Psoas muscle (tissue), 7 donors: ENCODE measurements at regions not wholly inside any gene's neighbourhood (a gene's known extent, or its start where the extent isn't known, plus 50 kb on each side); places are given as distances from the start of the nearest gene placed in this dataset.

ENCODE experiments used
- ATAC-seq, 4 donors: fragments of 200-7000 bp; cut with Tn5 transposase; one replicate each; pipeline ENCODE4 v1.9.1; 2020; ENCODE audit warnings: moderate library complexity in 3 of 4, mild to moderate bottlenecking in 2 of 4
- DNase-seq, 2 donors: peaks; one replicate each; pipeline ENCODE4 v3.0.0-alpha.2; 2020
- H3K27ac ChIP-seq: fragments of 200-600 bp; one replicate; pipeline ENCODE4 v1.8.0; 2022
- H3K27me3 ChIP-seq, 3 donors: fragments of 200-600 bp in 1 of 3; one replicate each; pipeline versions ENCODE4 v1.6.1 to v1.8.0; 2013 to 2022; ENCODE audit warnings: low read length in 2 of 3, mild to moderate bottlenecking in 2 of 3, moderate library complexity in 1 of 3; ENCODE audit not compliant: insufficient read depth in 3 of 3
- H3K36me3 ChIP-seq, 2 donors: fragments of 200-600 bp in 1 of 2; one replicate each; pipeline versions ENCODE4 v1.6.1 to v1.8.0; 2013 to 2022; ENCODE audit warnings: low read depth in 1 of 2, mild to moderate bottlenecking in 1 of 2, moderate library complexity in 1 of 2; ENCODE audit not compliant: insufficient read depth in 1 of 2
- H3K4me1 ChIP-seq: fragments of 200-600 bp; one replicate; pipeline ENCODE4 v1.8.0; 2022
- H3K4me3 ChIP-seq: fragments of 200-600 bp; one replicate; pipeline ENCODE4 v1.8.0; 2022; ENCODE audit warnings: mild to moderate bottlenecking
- H3K9me3 ChIP-seq: fragments of 200-600 bp; one replicate; pipeline ENCODE4 v1.8.0; 2022
- WGBS, 3 donors: extraction: QIAGEN DNeasy Blood & Tissue Kit; methylation state at CpG; one replicate each; pipeline versions ENCODE4 v1.1.6 to v1.1.7; 2013; 5-methylcytosine and 5-hydroxymethylcytosine counted together
- intact Hi-C, 2 donors: fragments of 100-400 bp; cut with DNase I; formaldehyde crosslinking; loops; one replicate each; pipeline versions ENCODE4 v1.11.0 to v1.14.2; 2022
- TF ChIP-seq, protein P1 (sequence below): fragments of 200-600 bp; IDR thresholded peaks from one replicate; pipeline ENCODE4 v1.8.0; 2022; ENCODE audit warnings: antibody characterized with exemption
- donor health status: healthy with polysubstance abuse.
- donor health status: DM: no; HTN: no; CAD: no; lungs with moderate emphysema.
- donor health status: Bipolar disorder and iron deficiency.
- donor health status: healthy.
- donor health status: DM: yes; HTN: yes; CAD: no.
- donor health status: DM: no; HTN: no; CAD: no.
- donor health status: DM: yes; HTN: yes; CAD: no.

DNA sequence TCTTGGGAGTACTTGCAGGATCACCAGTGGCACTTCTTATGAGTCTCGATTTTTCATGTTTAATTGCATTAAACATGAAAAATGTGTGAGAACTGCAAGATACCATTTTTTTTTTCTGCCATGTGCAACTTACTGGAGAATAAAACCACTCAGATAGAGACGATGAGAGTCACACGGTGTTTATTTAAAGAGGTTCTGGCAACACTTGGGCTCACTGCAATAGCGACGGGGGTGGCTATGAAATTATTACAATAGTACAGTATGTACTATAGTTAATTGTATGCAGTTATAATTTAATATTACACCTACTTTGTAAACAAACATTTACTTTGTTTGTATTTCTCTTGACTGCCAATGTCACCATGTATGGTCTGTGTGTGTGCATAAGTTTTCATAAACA is 479.8 kb downstream of the NUP35 start:
- TF ChIP-seq, protein P1, sequence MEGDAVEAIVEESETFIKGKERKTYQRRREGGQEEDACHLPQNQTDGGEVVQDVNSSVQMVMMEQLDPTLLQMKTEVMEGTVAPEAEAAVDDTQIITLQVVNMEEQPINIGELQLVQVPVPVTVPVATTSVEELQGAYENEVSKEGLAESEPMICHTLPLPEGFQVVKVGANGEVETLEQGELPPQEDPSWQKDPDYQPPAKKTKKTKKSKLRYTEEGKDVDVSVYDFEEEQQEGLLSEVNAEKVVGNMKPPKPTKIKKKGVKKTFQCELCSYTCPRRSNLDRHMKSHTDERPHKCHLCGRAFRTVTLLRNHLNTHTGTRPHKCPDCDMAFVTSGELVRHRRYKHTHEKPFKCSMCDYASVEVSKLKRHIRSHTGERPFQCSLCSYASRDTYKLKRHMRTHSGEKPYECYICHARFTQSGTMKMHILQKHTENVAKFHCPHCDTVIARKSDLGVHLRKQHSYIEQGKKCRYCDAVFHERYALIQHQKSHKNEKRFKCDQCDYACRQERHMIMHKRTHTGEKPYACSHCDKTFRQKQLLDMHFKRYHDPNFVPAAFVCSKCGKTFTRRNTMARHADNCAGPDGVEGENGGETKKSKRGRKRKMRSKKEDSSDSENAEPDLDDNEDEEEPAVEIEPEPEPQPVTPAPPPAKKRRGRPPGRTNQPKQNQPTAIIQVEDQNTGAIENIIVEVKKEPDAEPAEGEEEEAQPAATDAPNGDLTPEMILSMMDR: no peak
- no peaks in the 10 kb centered on the region for H3K4me1 ChIP-seq
- H3K4me3 ChIP-seq: no peak overlapping the region
- H3K27ac ChIP-seq: no peak overlapping the region
- no peaks in the 10 kb centered on the region for H3K27me3 ChIP-seq
- intact Hi-C loops: no loop called here
- ATAC-seq (no peak), DNase-seq (no peak)
- WGBS, 3 donors: 52 to 67% (median 62%) methylated on average over 5 of the region's 5 CpGs
- H3K36me3 ChIP-seq: no peaks in the 10 kb centered on the region
- no peaks in the 10 kb centered on the region for H3K9me3 ChIP-seq

- intact Hi-C loops: no loop called here
- Histone ChIP-seq H3K27ac (no peak overlapping the region), H3K9me3 (no peaks in the 10 kb centered on the region), H3K27me3 (no peaks in the 10 kb centered on the region), H3K36me3 (no peaks in the 10 kb centered on the region), H3K4me3 (no peak overlapping the region), H3K4me1 (no peaks in the 10 kb centered on the region)
- no peak for ATAC-seq
- TF ChIP-seq, protein P1: no peak
- no peak for DNase-seq
- WGBS, 3 donors: 52 to 72% (median 54%) methylated on average over 3 of the region's 3 CpGs
These were observed 481.2 kb downstream of the NUP35 start for GRCh38 chr2:183605440-183605839.

DNA sequence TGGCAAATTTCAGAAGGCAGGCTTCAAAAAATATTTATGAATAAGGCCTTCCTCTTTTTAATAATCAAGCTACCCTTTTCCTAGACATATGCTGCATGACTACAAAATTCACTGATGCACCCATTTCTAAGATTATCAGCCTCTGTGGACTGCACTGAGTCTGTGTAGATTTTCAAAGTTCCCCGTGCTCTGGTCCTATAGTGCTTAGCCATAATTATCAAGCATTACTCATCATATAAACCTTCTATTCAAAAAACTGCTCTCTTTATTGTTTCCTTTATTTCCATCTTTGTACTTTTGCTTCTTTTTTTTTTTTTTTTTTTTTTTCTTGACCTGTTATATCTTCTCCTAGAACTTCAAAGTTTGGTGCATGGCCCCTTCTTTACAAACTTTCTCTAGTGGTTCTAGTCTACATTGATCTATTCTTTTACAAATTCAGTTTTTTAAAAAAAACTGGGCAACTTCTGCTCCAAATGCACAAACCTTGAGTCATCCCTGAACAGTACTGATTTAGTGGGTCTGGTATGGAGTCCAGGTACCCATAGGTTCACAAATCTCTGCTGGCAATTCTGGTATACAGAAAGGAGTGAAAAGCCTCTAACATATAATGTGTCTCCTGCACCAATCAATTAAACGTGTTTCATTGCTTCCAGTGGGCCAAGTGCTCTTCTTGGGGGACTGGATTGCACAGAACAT is 481.9 kb downstream of the NUP35 start:
- Histone ChIP-seq H3K27ac (no peak overlapping the region), H3K4me1 (no peaks in the 10 kb centered on the region), H3K9me3 (no peaks in the 10 kb centered on the region), H3K4me3 (no peak overlapping the region), H3K27me3 (no peaks in the 10 kb centered on the region), H3K36me3 (no peaks in the 10 kb centered on the region)
- ATAC-seq (no peak), DNase-seq (no peak)
- 77 to 86% (median 84%) methylated on average over 2 of the region's 2 CpGs for WGBS, 3 donors
- TF ChIP-seq, protein P1: no peak
- intact Hi-C loops: no loop called here

DNA sequence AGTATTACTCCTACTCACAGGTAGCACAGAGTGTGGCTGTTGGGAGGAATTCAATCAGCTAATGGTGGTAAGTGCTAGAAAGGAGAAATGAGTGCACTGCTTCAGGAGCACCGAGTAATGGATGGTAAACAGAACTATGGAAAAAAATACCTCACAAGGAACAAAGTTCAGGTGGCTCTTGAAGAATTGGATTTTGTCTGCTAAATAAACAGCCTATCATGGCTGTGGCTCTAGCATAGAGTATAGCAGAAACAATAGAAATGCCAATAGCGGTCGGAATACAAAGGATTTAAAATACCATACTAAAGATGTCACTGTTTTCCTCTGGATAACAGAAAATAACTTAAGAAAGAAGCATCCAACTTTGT is 482.5 kb downstream of the NUP35 start:
- 82 to 88% (median 87%) methylated on average over 3 of the region's 3 CpGs for WGBS, 3 donors
- DNase-seq: no peak

More for the DNA sequence above, 482.5 kb downstream of the NUP35 start:
- no peak overlapping the region for H3K27ac ChIP-seq
- H3K9me3 ChIP-seq: no peaks in the 10 kb centered on the region
- no peak for ATAC-seq
- no peaks in the 10 kb centered on the region for H3K4me1 ChIP-seq
- H3K27me3 ChIP-seq: no peaks in the 10 kb centered on the region
- intact Hi-C loops: no loop called here
- TF ChIP-seq, protein P1: no peak
- H3K36me3 ChIP-seq: no peaks in the 10 kb centered on the region
- H3K4me3 ChIP-seq: no peak overlapping the region
